ENCODE measurements at regions not wholly inside any gene's neighbourhood (a gene's known extent, or its start where the extent isn't known, plus 50 kb on each side); places are given as distances from the start of the nearest gene placed in this dataset.

- TF ChIP-seq CTCF (IDR thresholded peaks at IDR 0.05), result no peak
- Histone ChIP-seq H3K4me3 (no peak overlapping the region), H3K27ac (no peak overlapping the region)
- DNase-seq (ENCODE audit: low spot score), result no peak
Measured at GRCh38 chr5:8399471-8399870, 530.5 kb downstream of the MTRR start.

- Histone ChIP-seq H3K27ac (no peak overlapping the region), H3K4me3 (no peak overlapping the region)
- no peak for TF ChIP-seq CTCF (IDR thresholded peaks at IDR 0.05)
- DNase-seq (ENCODE audit: low spot score), result no peak
Measured at GRCh38 chr5:8408258-8408657, 539.3 kb downstream of the MTRR start.

- TF ChIP-seq CTCF (IDR thresholded peaks at IDR 0.05), result no peak
- Histone ChIP-seq H3K27ac (no peak overlapping the region), H3K4me3 (no peak overlapping the region)
- DNase-seq (ENCODE audit: low spot score), result no peak
Measured at GRCh38 chr5:8410618-8411017, 541.7 kb downstream of the MTRR start.

GRCh38 chr5:8413975-8414374 lies 545.0 kb downstream of the MTRR start:
- DNase-seq (ENCODE audit: low spot score), result no peak
- Histone ChIP-seq H3K27ac (no peak overlapping the region), H3K4me3 (no peak overlapping the region)
- no peak for TF ChIP-seq CTCF (IDR thresholded peaks at IDR 0.05)

GRCh38 chr5:8417316-8418048 lies 548.5 kb downstream of the MTRR start:
- H3K4me3 ChIP-seq, result no peak overlapping the region
- TF ChIP-seq CTCF (IDR thresholded peaks at IDR 0.05), result no peak
- H3K27ac ChIP-seq, result no peak overlapping the region
- no peak for DNase-seq (ENCODE audit: low spot score)

- no peak for DNase-seq (ENCODE audit: low spot score)
- no peak for TF ChIP-seq CTCF (IDR thresholded peaks at IDR 0.05)
- Histone ChIP-seq H3K27ac (no peak overlapping the region), H3K4me3 (no peak overlapping the region)
Measured at GRCh38 chr5:8418049-8418426, 549.1 kb downstream of the MTRR start.
